ENCODE measurements at regions not wholly inside any gene's neighbourhood (a gene's known extent, or its start where the extent isn't known, plus 50 kb on each side); places are given as distances from the start of the nearest gene placed in this dataset.

- peak; percentile 79 for TF ChIP-seq CTCF (IDR thresholded peaks at IDR 0.05; ENCODE audit: low read length)
- TF ChIP-seq EZH2 (IDR thresholded peaks at IDR 0.05; ENCODE audit: borderline replicate concordance, low read length): no peak
Observed at GRCh38 chr5:157994906-157995519, 136.1 kb upstream of the CLINT1 start.
